NCI-H1930 (cell line): ENCODE measurements at regions not wholly inside any gene's neighbourhood (a gene's known extent, or its start where the extent isn't known, plus 50 kb on each side); places are given as distances from the start of the nearest gene placed in this dataset.

Source experiments
- DNase-seq, 2 experiments: peaks; one replicate each; lab custom pipeline; 2025; lab: John Stamatoyannopoulos, UW

DNA sequence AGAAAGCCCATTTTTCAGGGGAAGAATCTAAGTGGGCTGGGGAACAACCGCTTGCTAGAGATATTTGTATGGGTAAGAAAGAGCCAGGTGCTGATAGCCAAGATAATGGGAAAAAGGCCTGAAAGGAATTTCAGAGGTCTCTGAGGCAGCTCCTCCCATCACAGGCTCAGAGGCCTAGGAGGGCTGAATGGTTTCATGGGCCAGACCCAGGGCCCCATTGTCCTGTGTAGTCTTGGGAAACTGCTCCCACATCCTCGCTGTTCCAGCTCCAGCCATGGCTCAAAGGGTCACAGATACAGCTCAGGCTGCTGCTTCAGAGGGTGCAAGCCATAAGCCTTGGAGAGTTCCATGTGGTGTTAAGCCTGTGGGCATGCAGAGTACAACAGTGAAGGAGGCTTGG, 73.2 kb upstream of the ARHGAP20 start:
- DNase-seq, result no peak

DNA sequence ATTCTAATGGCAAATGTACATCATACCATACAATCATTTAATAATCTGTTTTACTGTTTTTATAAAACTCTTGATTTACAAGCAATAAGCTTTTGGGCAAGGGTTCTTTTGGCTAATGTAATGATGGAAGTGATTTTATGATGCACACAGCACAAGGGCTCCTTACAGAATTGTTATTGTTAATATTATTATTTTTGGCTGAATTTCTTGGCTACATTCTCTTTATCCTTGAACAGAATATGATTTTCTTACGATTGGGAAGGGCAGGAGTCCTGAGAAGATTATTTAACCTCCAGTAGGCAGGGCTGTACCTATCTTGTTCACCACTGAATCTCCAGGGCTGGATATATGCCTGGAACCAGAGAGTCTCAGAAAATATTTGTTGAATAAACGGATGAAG, 70.4 kb upstream of the ARHGAP20 start:
- no peak for DNase-seq

DNA sequence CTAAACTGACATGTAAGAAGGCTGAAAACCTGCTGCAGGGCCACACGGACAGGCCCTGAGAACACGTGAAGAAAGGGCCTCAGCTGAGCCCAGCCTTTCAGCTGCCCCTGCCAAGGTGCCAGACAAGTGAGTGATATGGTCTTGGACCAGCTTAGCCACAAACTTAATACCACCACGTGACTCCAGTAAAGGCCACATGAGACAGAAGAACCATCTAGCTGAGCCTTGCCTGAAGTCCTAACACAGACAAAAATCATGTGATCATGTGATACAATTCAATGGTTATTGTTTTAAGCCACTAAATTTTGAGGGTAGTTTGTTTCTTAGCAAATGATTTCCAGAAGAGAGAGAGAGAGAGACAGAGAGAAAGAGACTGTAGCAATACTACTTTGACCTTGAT, 66.9 kb upstream of the ARHGAP20 start:
- no peak for DNase-seq

DNA sequence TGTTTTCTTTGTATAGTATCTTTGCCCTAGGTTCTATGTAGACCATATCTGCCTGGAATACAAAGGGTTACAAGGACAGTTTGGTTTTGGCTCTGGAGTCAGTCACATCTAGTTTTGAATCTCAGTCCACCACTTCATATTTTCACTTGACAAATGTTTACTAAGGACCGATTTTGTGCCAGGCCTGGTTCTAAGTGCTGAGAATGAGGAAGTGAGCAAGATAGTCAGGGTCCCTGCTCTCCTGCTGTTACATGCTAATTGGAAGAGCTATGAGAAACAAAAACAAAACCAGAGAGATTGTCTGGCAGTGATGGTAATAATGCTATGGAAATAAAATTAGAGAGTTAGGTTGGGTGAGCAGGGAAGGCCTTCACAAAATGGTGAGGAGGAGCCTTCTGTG, 66.1 kb upstream of the ARHGAP20 start:
- no peak for DNase-seq

DNA sequence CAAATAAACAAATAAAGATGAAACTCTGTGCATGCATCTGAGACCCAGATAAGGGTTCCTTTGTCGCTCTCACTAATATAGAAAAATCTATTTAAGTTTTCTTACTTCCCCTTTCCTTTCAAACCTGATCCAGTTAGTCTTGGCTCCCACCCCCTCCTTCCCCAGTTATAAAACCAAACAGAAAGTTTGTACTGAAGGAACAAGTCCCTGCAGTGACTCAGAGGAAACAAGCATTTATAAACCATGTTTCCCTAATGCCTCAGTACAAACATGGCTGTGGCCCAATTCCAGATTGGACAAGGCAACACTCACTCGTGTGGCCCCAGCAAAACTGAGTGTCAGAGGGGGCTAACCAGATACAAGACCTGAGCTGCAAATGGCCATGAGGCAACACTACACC, 65.5 kb upstream of the ARHGAP20 start:
- no peak for DNase-seq

DNA sequence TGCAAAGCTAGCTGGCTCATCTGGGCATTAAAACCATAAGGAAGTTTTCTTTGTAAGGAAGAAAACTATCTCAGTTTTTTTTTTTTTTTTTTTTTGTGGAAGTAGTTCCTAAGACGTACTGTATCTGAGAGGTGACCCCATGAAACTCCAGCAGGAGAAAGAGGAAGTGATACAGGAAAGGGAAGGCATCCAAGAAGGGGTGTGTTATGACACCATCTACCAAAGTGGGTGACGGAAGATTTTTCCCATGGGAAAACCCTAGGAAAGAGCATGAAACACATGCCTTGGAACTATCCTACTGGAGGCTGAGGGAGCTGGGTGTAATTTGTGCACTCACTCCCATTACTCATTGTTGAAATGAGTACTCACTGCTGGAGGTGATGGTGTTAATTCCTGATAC, 63.8 kb upstream of the ARHGAP20 start:
- DNase-seq, result no peak

DNA sequence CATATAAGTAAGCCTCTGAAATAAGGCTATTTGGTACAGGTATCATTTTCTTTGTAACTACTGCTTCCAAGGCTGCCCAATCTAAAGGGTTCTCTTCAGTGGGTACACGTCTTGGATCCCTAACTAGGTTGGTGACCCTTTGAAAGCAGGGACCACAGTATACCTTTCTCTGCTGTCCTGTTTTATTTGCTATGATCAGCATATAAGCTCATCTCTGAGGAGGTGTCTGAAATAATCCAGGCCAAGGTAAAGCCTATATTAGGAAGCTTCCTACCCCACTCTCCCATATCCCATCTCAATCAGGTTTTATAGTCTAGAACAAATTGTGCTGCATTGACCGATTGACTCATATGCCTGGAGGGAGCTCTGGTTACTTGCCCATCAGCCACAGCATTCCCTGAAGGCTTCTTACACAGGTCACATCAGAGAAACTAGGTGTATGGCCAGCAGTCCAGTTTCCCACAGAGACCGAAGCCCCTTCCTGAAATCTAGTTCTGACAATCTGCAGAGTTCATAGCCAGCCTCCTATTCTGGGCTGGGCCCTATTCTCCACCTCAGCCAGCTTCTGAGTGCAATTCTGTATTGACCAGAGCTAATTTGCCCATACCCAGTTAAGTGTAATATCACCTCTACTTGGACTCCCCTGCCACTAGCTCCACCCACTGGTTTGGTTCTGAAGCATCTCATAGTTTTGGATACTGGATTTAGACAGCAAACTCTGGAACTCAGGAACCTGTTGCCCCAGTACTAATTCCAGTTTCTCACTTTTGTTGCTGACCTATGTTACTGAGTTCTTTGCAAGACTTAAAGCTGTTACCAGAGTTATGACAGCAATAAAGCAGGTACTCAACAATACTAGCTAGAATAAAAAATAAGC, 62.1 kb upstream of the ARHGAP20 start:
- no peak for DNase-seq

DNA sequence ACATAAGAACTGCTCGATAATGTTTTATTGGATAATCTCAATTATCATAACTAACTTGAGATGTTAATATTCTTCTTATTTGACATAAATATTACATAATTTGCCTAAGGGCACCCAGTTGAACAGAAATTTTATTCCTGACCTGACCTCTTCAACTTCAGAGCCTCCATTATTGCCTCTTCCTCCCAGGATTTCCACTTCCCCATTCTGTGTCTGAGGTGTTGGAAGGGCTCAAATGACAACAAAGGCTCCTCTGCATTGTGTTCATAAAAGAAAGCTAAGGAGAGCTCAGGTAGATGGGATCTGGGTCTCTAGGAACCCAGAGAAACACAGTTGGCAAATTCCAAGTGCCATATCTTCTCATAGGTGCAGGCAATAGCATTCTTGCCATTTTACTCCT, 61.2 kb upstream of the ARHGAP20 start:
- DNase-seq, result no peak

DNA sequence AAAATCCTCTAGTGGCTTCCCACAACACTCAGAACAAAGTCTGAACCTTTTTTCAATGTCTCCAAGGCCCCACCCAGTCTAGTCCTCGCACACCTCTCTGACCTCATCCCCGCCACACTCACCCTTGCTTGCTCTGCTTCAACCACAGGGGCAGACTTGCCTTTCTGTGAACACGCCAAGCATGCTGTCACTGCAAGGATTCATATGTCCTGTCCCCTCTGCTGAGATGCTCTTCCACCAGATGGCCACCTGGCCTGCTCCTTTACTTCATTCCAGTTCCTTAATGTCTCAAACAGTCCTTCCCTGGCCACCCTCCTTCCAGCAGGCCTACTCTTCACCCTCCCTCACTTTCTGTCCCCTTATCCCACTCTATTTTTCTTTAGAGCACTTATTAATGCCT, 60.6 kb upstream of the ARHGAP20 start:
- DNase-seq, result no peak

DNA sequence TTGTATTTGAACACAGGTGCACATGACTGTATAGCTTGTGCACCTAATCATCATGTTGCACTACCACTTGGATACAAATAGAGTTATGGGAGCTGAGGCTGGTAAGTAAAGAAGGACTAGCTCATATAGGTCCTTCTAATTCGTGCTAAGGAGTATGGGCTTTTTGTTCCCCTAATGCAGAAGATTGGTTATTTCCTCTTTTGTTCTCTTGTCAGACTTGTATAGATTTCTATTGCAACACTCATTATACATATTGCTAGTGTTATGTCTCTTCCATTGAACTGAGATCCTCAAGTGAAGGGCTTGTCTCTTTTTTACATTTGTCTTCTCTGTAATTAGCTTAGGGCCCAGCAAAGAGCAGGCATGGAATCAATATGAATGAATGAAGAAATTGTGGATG, 54.1 kb upstream of the ARHGAP20 start:
- no peak for DNase-seq

DNA sequence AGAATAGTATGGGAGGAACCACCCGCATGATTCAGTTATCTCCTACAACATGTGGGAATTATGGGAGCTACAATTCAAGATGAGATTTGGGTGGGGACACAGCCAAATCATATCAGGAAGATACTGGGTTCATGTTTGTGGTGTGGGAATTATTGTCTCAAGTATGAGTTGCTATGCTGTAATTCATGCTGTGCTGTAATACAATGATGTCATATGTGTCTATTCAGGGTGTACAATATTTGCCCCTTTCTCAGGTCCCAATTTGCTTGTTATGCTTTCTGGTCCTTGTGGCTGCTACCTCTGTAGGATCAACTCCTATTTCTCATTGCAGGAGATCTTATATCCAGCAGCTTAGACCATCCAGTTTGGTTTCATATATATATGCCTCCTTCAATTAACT, 52.2 kb upstream of the ARHGAP20 start:
- DNase-seq, result no peak

DNA sequence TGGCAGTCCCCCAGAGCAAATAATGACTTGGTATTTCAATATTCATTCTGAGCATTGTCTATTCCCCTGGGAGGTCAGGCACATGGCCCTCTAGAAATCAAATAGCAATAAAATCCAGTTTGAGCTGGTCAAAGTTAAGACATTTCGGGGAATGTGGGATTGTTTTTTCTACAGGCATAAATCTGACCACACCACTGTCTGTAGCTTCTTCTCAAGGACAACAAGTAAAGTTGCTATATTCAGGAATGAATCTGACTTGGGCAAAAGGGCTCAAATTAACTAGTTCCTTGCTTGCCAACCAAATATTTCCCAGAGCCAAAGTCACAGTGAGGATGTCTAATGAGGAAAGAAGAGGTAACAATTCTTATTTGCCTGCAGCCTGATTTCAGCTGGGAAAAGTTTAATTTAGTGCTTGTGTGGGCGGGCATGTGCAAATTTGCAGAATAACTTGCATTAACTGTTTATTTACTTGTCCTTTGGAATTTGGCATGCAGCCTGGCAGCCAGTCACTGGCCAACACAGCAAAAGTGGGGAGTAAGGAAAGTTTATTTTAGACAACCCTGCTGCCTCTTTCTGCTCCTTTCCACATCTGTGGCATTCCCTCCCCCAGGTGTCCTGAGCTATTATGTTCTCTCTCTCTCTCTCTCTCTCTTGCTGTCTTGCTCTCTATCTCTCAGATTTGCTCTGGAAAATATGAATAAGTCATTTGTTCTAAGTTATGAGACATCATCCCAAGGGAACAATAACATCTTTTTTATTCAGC, 51.2 kb upstream of the ARHGAP20 start:
- DNase-seq, result no peak

DNA sequence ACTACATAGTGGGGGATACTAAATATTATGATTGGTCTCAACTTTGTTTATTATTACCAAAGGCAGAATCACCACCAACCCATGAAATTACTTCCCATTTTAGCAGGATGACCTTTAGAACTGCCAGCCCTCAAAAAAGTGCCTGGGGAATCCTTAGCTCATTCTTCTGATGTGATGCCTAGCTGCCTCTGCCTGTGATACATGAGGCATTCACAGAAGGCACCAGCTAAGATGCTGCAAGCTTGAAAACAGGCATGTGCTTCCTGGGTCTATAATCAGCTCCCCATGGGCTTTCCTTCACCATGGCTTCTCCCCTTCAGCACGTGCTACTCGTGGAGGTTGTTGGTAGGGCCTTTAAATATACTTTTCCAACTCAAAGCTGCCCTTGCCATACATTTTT, 50.4 kb upstream of the ARHGAP20 start:
- DNase-seq, result no peak
